Type B pancreatic cell (in vitro differentiated cells): ENCODE measurements at regions not wholly inside any gene's neighbourhood (a gene's known extent, or its start where the extent isn't known, plus 50 kb on each side); places are given as distances from the start of the nearest gene placed in this dataset.
"Not testable (repeated sequence)": the region's sequence is repeated elsewhere in the genome, so short reads cannot be mapped to it uniquely, and the experiment has no call there.

ENCODE experiments used
- DNase-seq: peaks from one replicate; pipeline ENCODE4 v3.0.0; 2021; ENCODE audit warnings: mixed read lengths; ENCODE audit not compliant: unreplicated experiment; ENCODE audit errors: extremely low spot score
- H3K27ac Mint-ChIP-seq: 2 replicates; pipeline ENCODE4 v1.8.0; 2021; ENCODE audit warnings: mild to moderate bottlenecking, mixed read lengths
- H3K27me3 Mint-ChIP-seq: 2 replicates; pipeline ENCODE4 v1.8.0; 2021; ENCODE audit warnings: mixed read lengths
- H3K36me3 Mint-ChIP-seq: 2 replicates; pipeline ENCODE4 v1.8.0; 2021; ENCODE audit warnings: mixed read lengths
- H3K4me1 Mint-ChIP-seq: one replicate; pipeline ENCODE4 v1.8.0; 2021; ENCODE audit warnings: mixed read lengths; ENCODE audit not compliant: unreplicated experiment
- H3K4me3 Mint-ChIP-seq: 2 replicates; pipeline ENCODE4 v1.8.0; 2021; ENCODE audit warnings: mild to moderate bottlenecking, mixed read lengths
- H3K9me3 Mint-ChIP-seq: 2 replicates; pipeline ENCODE4 v1.8.0; 2021; ENCODE audit warnings: mixed read lengths
- TF ChIP-seq, protein P1 (sequence below): fragments of 200-600 bp; sonication (generic); conservative IDR thresholded peaks from 2 replicates; pipeline ENCODE4 v1.5.0; 2021; ENCODE audit warnings: antibody characterized with exemption, mild to moderate bottlenecking

- Mint-ChIP-seq H3K9me3 (no peaks in the 10 kb centered on the region), H3K4me1 (peaks cover 7% of the 10 kb centered on the region), H3K27me3 (peaks cover 4% of the 10 kb centered on the region), H3K27ac (no peak overlapping the region), H3K36me3 (no peaks in the 10 kb centered on the region), H3K4me3 (no peak overlapping the region)
- TF ChIP-seq, protein P1, sequence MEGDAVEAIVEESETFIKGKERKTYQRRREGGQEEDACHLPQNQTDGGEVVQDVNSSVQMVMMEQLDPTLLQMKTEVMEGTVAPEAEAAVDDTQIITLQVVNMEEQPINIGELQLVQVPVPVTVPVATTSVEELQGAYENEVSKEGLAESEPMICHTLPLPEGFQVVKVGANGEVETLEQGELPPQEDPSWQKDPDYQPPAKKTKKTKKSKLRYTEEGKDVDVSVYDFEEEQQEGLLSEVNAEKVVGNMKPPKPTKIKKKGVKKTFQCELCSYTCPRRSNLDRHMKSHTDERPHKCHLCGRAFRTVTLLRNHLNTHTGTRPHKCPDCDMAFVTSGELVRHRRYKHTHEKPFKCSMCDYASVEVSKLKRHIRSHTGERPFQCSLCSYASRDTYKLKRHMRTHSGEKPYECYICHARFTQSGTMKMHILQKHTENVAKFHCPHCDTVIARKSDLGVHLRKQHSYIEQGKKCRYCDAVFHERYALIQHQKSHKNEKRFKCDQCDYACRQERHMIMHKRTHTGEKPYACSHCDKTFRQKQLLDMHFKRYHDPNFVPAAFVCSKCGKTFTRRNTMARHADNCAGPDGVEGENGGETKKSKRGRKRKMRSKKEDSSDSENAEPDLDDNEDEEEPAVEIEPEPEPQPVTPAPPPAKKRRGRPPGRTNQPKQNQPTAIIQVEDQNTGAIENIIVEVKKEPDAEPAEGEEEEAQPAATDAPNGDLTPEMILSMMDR = no peak
- no peak for DNase-seq
Measured at GRCh38 chr14:87754520-87755223, 238.3 kb downstream of the GALC start.

- TF ChIP-seq, protein P1 = no peak
- DNase-seq = no peak
- Mint-ChIP-seq H3K27ac (no peak overlapping the region), H3K9me3 (no peaks in the 10 kb centered on the region), H3K36me3 (no peaks in the 10 kb centered on the region), H3K4me3 (no peak overlapping the region), H3K4me1 (no peaks in the 10 kb centered on the region), H3K27me3 (peaks cover 4% of the 10 kb centered on the region)
Measured at GRCh38 chr14:87748558-87748957, 244.4 kb downstream of the GALC start.

DNA sequence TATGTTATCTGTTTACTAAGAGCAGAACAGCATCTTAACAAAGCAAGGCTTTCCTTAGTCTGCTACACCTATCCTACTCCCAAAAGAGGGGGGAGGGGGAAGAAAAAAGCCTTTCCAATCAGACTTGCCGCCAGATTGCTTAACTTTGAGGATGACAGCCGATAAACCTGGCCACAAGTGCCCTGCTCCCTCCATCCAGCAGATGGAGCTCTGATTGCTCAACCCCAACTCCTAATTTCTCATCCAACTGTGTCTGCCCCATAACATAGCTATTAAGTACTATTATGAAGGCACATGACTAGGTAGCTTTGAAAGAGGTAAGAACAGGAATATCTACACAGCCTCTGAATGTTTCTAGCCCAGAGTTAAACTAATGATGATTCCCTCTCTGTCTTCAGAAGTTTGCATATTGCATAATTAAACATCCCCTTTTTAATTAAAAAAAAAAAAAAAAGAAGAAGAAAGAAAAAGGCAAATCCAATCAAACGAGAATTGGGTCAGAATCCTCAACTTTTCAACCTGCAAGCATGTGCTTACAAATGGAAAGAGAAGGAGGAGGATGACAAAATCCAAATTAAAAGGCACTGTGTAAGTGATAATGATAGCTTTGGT, 247.4 kb downstream of the GALC start:
- H3K4me3 Mint-ChIP-seq = no peak overlapping the region
- no peaks in the 10 kb centered on the region for H3K9me3 Mint-ChIP-seq
- H3K36me3 Mint-ChIP-seq = no peaks in the 10 kb centered on the region
- H3K4me1 Mint-ChIP-seq = no peaks in the 10 kb centered on the region
- DNase-seq = no peak
- TF ChIP-seq, protein P1 = peak; percentile 78
- no peak overlapping the region for H3K27ac Mint-ChIP-seq
- H3K27me3 Mint-ChIP-seq = no peaks in the 10 kb centered on the region

DNA sequence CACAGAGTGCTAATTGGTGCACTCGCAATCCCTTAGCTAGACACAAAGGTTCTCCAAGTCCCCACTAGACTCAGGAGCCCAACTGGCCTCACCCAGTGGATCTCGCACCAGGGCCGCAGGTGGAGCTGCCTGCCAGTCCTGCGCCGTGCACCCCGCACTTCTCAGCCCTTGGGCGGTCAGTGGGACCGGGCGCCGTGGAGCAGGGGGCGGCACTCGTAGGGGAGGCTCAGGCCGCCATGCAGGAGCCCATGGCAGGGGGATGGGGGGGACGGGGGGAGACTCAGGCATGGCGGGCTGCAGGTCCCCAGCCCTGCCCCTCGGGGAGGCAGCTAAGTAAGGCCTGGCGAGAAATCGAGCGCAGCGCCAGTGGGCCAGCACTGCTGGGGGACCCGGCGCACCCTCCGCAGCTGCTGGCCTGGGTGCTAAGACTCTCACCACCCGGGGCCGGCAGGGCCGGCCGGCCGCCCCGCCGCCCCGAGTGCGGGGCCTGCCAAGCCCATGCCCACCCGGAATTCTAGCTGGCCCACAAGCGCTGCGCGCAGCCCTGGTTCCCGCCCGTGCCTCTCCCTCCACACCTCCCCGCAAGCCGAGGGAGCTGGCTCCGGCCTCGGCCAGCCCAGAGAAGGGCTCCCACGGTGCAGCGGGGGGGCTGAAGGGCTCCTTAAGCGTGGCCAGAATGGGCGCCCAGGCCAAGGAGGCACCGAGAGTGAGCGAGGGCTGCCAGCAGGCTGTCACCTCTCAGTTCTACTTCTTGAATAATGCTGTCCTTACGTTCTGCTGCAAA, 258.2 kb downstream of the GALC start:
- DNase-seq, H3K9me3 Mint-ChIP-seq, H3K4me3 Mint-ChIP-seq, H3K4me1 Mint-ChIP-seq, H3K27me3 Mint-ChIP-seq, H3K36me3 Mint-ChIP-seq, H3K27ac Mint-ChIP-seq: not testable (repeated sequence)

- H3K36me3 Mint-ChIP-seq, H3K27ac Mint-ChIP-seq, DNase-seq, H3K27me3 Mint-ChIP-seq, H3K4me1 Mint-ChIP-seq, H3K4me3 Mint-ChIP-seq, H3K9me3 Mint-ChIP-seq: not testable (repeated sequence)
Measured at GRCh38 chr14:87733115-87733514, 259.9 kb downstream of the GALC start.

GRCh38 chr14:87732562-87732961, 260.4 kb downstream of the GALC start:
- DNase-seq = no peak
- Mint-ChIP-seq H3K27me3 (no peaks in the 10 kb centered on the region), H3K27ac (no peak overlapping the region), H3K4me1 (no peaks in the 10 kb centered on the region), H3K4me3 (no peak overlapping the region), H3K36me3 (no peaks in the 10 kb centered on the region), H3K9me3 (no peaks in the 10 kb centered on the region)
- TF ChIP-seq, protein P1 = no peak
